Liver (tissue), 3 donors: ENCODE measurements at regions not wholly inside any gene's neighbourhood (a gene's known extent, or its start where the extent isn't known, plus 50 kb on each side); places are given as distances from the start of the nearest gene placed in this dataset.

Experiments used
- CTCF ChIP-seq: fragments of 150-350 bp; IDR thresholded peaks from 2 replicates; pipeline ENCODE4 v1.5.1; 2017; ENCODE audit warnings: improper control_type of control experiment, low read depth, low read length; ENCODE audit not compliant: missing input control
- GABPA ChIP-seq, 2 donors: IDR thresholded peaks in 1 of 2; conservative IDR thresholded peaks in 1 of 2; 2 replicates each; pipeline ENCODE4 v1.6.1; 2016; ENCODE audit warnings: antibody characterized with exemption in 2 of 2, mild to moderate bottlenecking in 1 of 2, moderate library complexity in 1 of 2
- MAX ChIP-seq: IDR thresholded peaks from 2 replicates; pipeline ENCODE4 v1.6.1; 2016; ENCODE audit warnings: antibody characterized with exemption
- SP1 ChIP-seq: IDR thresholded peaks from 2 replicates; pipeline ENCODE4 v1.6.1; 2018; ENCODE audit warnings: antibody characterized with exemption, mild to moderate bottlenecking
- TAF1 ChIP-seq: conservative IDR thresholded peaks from 2 replicates; pipeline ENCODE4 v1.6.1; 2016; ENCODE audit warnings: antibody characterized with exemption, mild to moderate bottlenecking
- YY1 ChIP-seq: IDR thresholded peaks from 2 replicates; pipeline ENCODE4 v1.6.1; 2016; ENCODE audit warnings: antibody characterized with exemption, mild to moderate bottlenecking
- donor health status: healthy.
- donor health status: healthy.

DNA sequence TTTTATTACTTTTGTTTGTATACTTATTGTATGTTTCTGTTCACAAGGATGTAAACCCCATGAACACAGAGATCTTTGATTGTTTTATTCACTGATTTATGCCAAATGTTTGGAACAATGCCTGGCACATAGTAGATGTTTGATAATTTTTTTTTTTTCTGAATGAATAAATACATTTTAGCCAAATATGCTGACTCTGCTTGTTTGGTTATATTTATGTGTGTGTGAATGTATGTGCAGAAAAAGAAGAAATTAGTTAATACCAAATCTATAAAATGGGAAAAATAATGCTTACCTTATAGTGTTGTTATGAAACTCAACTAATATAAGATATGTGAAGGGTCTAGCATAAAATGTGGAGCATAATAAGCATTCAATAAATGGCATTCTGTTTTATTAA, 203.9 kb downstream of the MDFIC start:
- no peak for TF ChIP-seq CTCF
- no peak for TF ChIP-seq TAF1
- TF ChIP-seq GABPA (IDR thresholded peaks at IDR 0.05 in 1 of 2, conservative IDR thresholded peaks at IDR 0.05 in 1 of 2) = no peak
- no peak for TF ChIP-seq SP1
- TF ChIP-seq MAX = no peak
- TF ChIP-seq YY1 = no peak
